Astrocyte (in vitro differentiated cells and primary cell): ENCODE measurements at regions not wholly inside any gene's neighbourhood (a gene's known extent, or its start where the extent isn't known, plus 50 kb on each side); places are given as distances from the start of the nearest gene placed in this dataset.

ENCODE experiments used
- DNase-seq: peaks from one replicate; pipeline ENCODE4 v3.0.0-alpha.2; 2010; ENCODE audit warnings: low read depth
- FAIRE-seq: peaks from 2 replicates; lab custom pipeline; 2011; peaks lifted over from hg19 to GRCh38; lab: Jason Lieb, UNC
- H2AFZ ChIP-seq: 2 replicates; pipeline ENCODE4 v1.6.0; 2012; ENCODE audit warnings: low read depth, low read length, inconsistent platforms
- H3K27ac ChIP-seq: 2 replicates; pipeline ENCODE4 v1.5.1; 2011; ENCODE audit warnings: low read depth, low read length, inconsistent platforms
- H3K27me3 ChIP-seq: 2 replicates; pipeline ENCODE4 v1.6.0; 2011; ENCODE audit warnings: low read length, inconsistent platforms; ENCODE audit not compliant: insufficient read depth
- H3K36me3 ChIP-seq: 2 replicates; pipeline ENCODE4 v1.5.1; 2011; ENCODE audit warnings: low read length, inconsistent platforms; ENCODE audit not compliant: insufficient read depth
- H3K4me1 ChIP-seq: 2 replicates; pipeline ENCODE4 v1.5.1; 2011; ENCODE audit warnings: low read length, inconsistent platforms; ENCODE audit not compliant: insufficient read depth
- H3K4me2 ChIP-seq: 2 replicates; pipeline ENCODE4 v1.6.0; 2012; ENCODE audit warnings: low read length, inconsistent platforms
- H3K4me3 ChIP-seq: 2 replicates; pipeline ENCODE4 v1.5.1; 2011; ENCODE audit warnings: low read depth, mild to moderate bottlenecking, low read length, inconsistent platforms; ENCODE audit not compliant: insufficient read depth
- H3K79me2 ChIP-seq: 2 replicates; pipeline ENCODE4 v1.6.0; 2012; ENCODE audit warnings: mild to moderate bottlenecking, low read length, inconsistent platforms; ENCODE audit not compliant: insufficient read depth
- H3K9ac ChIP-seq: 2 replicates; pipeline ENCODE4 v1.6.0; 2012; ENCODE audit warnings: mild to moderate bottlenecking, low read length, inconsistent platforms
- H3K9me3 ChIP-seq: 2 replicates; pipeline ENCODE4 v1.5.1; 2012; ENCODE audit warnings: low read depth, mild to moderate bottlenecking, low read length, inconsistent platforms; ENCODE audit not compliant: insufficient read depth
- H4K20me1 ChIP-seq: 2 replicates; pipeline ENCODE4 v1.6.0; 2012; ENCODE audit warnings: low read length, inconsistent platforms; ENCODE audit not compliant: insufficient read depth
- H3K27ac Mint-ChIP-seq: one replicate; pipeline ENCODE4 v1.8.0; 2021; ENCODE audit warnings: mild to moderate bottlenecking, mixed read lengths; ENCODE audit not compliant: unreplicated experiment
- H3K27me3 Mint-ChIP-seq: one replicate; pipeline ENCODE4 v1.8.0; 2021; ENCODE audit warnings: low read depth, mixed read lengths; ENCODE audit not compliant: unreplicated experiment
- H3K36me3 Mint-ChIP-seq: one replicate; pipeline ENCODE4 v1.8.0; 2021; ENCODE audit warnings: low read depth, mixed read lengths; ENCODE audit not compliant: unreplicated experiment
- H3K4me1 Mint-ChIP-seq: one replicate; pipeline ENCODE4 v1.8.0; 2021; ENCODE audit warnings: low read depth, mixed read lengths; ENCODE audit not compliant: unreplicated experiment
- H3K4me3 Mint-ChIP-seq: one replicate; pipeline ENCODE4 v1.8.0; 2021; ENCODE audit warnings: mild to moderate bottlenecking, moderate library complexity, mixed read lengths; ENCODE audit not compliant: unreplicated experiment
- H3K9me3 Mint-ChIP-seq: one replicate; pipeline ENCODE4 v1.8.0; 2021; ENCODE audit warnings: mild to moderate bottlenecking, mixed read lengths; ENCODE audit not compliant: unreplicated experiment
- EZH2 ChIP-seq: IDR thresholded peaks from 2 replicates; pipeline ENCODE4 v1.6.1; 2012; ENCODE audit warnings: mild to moderate bottlenecking, low read length, inconsistent platforms; ENCODE audit not compliant: insufficient read depth
- TF ChIP-seq, protein P1 (sequence below): IDR thresholded peaks from 2 replicates; pipeline ENCODE4 v1.5.1; 2011; ENCODE audit warnings: low read depth, mild to moderate bottlenecking, inconsistent platforms, low read length, moderate library complexity; ENCODE audit not compliant: insufficient read depth

DNA sequence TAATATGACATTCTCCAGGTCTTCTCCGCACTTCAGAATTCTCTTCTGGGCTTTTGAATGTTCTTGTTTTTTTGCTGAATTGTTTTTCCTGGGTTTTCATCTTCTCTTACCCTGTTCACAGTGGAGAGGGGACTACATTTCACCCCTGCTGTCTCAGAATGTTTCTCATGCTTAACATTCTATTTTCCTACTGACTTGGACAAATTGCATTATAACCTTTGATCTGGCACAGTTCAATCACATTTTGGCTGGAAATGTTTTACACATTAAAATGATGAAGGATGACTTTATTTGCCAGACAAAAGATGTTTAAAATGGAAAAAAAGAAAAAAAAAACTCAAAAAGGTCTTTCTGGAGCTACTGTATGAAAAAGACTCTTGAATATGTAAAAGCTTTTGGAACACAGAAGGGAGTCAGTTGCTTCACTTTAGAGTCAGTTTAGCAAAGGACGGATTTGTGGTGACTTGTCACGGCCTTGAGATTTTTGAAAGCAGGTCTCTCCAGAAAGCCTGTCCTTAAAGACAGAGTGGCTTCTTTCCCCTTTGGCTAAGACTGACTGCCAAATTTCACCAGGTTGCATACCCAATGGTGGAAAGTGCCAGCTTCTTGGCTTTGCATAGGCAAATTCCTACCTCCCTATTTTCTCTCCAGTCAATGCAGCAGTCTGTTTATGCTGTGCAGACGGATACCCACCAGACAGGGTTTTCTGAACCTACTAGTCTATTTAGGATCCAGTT lies 401.0 kb upstream of the TBL1XR1 start:
- DNase-seq (peak; percentile 74), FAIRE-seq (no peak)
- Histone ChIP-seq H3K9me3 (no peaks in the 10 kb centered on the region), H4K20me1 (no peaks in the 10 kb centered on the region), H3K9ac (no peak overlapping the region), H3K36me3 (no peaks in the 10 kb centered on the region), H3K4me3 (no peak overlapping the region), H3K4me2 (peak overlapping the region; percentile 63), H3K27ac (peak overlapping the region; percentile 22), H3K79me2 (no peaks in the 10 kb centered on the region), H3K27me3 (no peaks in the 10 kb centered on the region), H3K4me1 (peaks cover 25% of the 10 kb centered on the region), H2AFZ (no peak overlapping the region)
- Mint-ChIP-seq H3K4me1 (peaks cover 20% of the 10 kb centered on the region), H3K9me3 (no peaks in the 10 kb centered on the region), H3K4me3 (no peak overlapping the region), H3K27ac (no peak overlapping the region), H3K36me3 (no peaks in the 10 kb centered on the region), H3K27me3 (no peaks in the 10 kb centered on the region)
- TF ChIP-seq, protein P1, sequence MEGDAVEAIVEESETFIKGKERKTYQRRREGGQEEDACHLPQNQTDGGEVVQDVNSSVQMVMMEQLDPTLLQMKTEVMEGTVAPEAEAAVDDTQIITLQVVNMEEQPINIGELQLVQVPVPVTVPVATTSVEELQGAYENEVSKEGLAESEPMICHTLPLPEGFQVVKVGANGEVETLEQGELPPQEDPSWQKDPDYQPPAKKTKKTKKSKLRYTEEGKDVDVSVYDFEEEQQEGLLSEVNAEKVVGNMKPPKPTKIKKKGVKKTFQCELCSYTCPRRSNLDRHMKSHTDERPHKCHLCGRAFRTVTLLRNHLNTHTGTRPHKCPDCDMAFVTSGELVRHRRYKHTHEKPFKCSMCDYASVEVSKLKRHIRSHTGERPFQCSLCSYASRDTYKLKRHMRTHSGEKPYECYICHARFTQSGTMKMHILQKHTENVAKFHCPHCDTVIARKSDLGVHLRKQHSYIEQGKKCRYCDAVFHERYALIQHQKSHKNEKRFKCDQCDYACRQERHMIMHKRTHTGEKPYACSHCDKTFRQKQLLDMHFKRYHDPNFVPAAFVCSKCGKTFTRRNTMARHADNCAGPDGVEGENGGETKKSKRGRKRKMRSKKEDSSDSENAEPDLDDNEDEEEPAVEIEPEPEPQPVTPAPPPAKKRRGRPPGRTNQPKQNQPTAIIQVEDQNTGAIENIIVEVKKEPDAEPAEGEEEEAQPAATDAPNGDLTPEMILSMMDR = no peak
- no peak for TF ChIP-seq EZH2

DNA sequence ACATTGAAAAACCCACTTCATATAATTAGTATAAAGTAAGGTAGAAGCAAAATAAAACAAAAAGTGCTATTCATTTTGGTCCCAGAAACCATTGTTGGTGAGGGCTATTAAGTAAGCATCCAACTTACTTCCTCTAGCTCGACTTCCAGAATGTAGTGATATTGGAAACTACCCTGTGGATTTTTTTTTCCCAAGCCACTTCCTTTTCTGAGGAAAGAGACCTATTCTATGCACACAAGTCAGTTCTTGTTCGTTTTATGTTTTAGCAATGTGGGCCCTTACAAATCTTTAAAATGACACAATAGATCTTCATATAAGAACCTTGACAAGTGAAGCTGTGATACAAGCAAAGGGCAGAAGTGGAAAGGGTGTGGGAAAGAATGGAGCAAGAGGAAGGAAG lies 402.0 kb upstream of the TBL1XR1 start:
- H3K4me1 Mint-ChIP-seq = peaks cover 27% of the 10 kb centered on the region

More for the DNA sequence above, 402.0 kb upstream of the TBL1XR1 start:
- Mint-ChIP-seq H3K27me3 (no peaks in the 10 kb centered on the region), H3K4me3 (no peak overlapping the region), H3K36me3 (no peaks in the 10 kb centered on the region), H3K27ac (no peak overlapping the region), H3K9me3 (no peaks in the 10 kb centered on the region)
- no peak overlapping the region for H3K27ac ChIP-seq
- no peak overlapping the region for H3K4me3 ChIP-seq
- no peaks in the 10 kb centered on the region for H3K79me2 ChIP-seq
- no peaks in the 10 kb centered on the region for H3K36me3 ChIP-seq
- no peaks in the 10 kb centered on the region for H3K9me3 ChIP-seq
- H3K27me3 ChIP-seq = no peaks in the 10 kb centered on the region
- DNase-seq (no peak), FAIRE-seq (no peak)
- peaks cover 25% of the 10 kb centered on the region for H3K4me1 ChIP-seq
- no peaks in the 10 kb centered on the region for H4K20me1 ChIP-seq
- TF ChIP-seq, protein P1 = no peak
- TF ChIP-seq EZH2 = no peak
- no peak overlapping the region for H3K9ac ChIP-seq
- no peak overlapping the region for H3K4me2 ChIP-seq
- no peak overlapping the region for H2AFZ ChIP-seq
